CD4-positive, alpha-beta T cell (primary cell): ENCODE measurements at regions not wholly inside any gene's neighbourhood (a gene's known extent, or its start where the extent isn't known, plus 50 kb on each side); places are given as distances from the start of the nearest gene placed in this dataset.

Experiments
- ATAC-seq: fragments of 200-7000 bp; cut with Tn5 transposase; one replicate; pipeline ENCODE4 v1.10.0; 2022; ENCODE audit warnings: mild to moderate bottlenecking; ENCODE audit not compliant: poor library complexity
- CTCF ChIA-PET: fragments of 350-600 bp; sonication (Branson Sonifier 250); formaldehyde crosslinking; loops from one replicate; lab custom pipeline; 2021; ENCODE audit warnings: antibody characterized with exemption, inconsistent platforms; lab: Charles Lee
- POLR2A ChIA-PET: fragments of 350-600 bp; sonication (Branson Sonifier 250); formaldehyde crosslinking; loops from one replicate; lab custom pipeline; 2021; ENCODE audit warnings: antibody characterized with exemption, inconsistent platforms; lab: Charles Lee
- DNase-seq, 14 experiments: peaks; one replicate each; pipeline ENCODE4 v3.0.0-alpha.2; 2013 to 2020; ENCODE audit warnings: mixed read lengths in 2 of 14
- H3K27ac ChIP-seq, 2 donors: one replicate each; pipeline versions ENCODE4 v1.5.1 to v1.7.0; 2013; ENCODE audit warnings: low read length in 2 of 2, low read depth in 1 of 2, mild to moderate bottlenecking in 1 of 2
- H3K27me3 ChIP-seq, 2 experiments: 1 replicate in 1 of 2; 2 replicates in 1 of 2; pipeline versions ENCODE4 v1.6.1 to v1.7.0; 2013; ENCODE audit warnings: low read length in 2 of 2, control low read depth in 1 of 2, mild to moderate bottlenecking in 1 of 2, moderate library complexity in 1 of 2; ENCODE audit not compliant: insufficient read depth in 2 of 2, control insufficient read depth in 1 of 2
- H3K36me3 ChIP-seq: one replicate; pipeline ENCODE4 v1.6.1; 2013; ENCODE audit warnings: low read length, control low read depth; ENCODE audit not compliant: insufficient read depth
- H3K4me1 ChIP-seq: one replicate; pipeline ENCODE4 v1.6.1; 2013; ENCODE audit warnings: low read length, control low read depth; ENCODE audit not compliant: insufficient read depth
- H3K4me3 ChIP-seq: one replicate; pipeline ENCODE4 v1.5.1; 2013; ENCODE audit warnings: mild to moderate bottlenecking, low read length, moderate library complexity
- H3K9me3 ChIP-seq, 2 experiments: 1 replicate in 1 of 2; 2 replicates in 1 of 2; pipeline versions ENCODE4 v1.6.1 to v1.7.0; 2013; ENCODE audit warnings: low read length in 2 of 2, mild to moderate bottlenecking in 2 of 2, control low read depth in 1 of 2, moderate library complexity in 1 of 2; ENCODE audit not compliant: control insufficient read depth in 1 of 2, insufficient read depth in 1 of 2
- H3K27ac Mint-ChIP-seq: one replicate; pipeline ENCODE4 v1.8.0; 2020; ENCODE audit warnings: mixed read lengths
- H3K27me3 Mint-ChIP-seq: one replicate; pipeline ENCODE4 v1.8.0; 2021; ENCODE audit warnings: mixed read lengths
- H3K36me3 Mint-ChIP-seq: one replicate; pipeline ENCODE4 v1.8.0; 2021; ENCODE audit warnings: low read depth, mixed read lengths
- H3K4me1 Mint-ChIP-seq: one replicate; pipeline ENCODE4 v1.8.0; 2021; ENCODE audit warnings: low read depth, mixed read lengths
- H3K4me3 Mint-ChIP-seq: one replicate; pipeline ENCODE4 v1.8.0; 2020; ENCODE audit warnings: mild to moderate bottlenecking, mixed read lengths
- H3K9me3 Mint-ChIP-seq: one replicate; pipeline ENCODE4 v1.8.0; 2020; ENCODE audit warnings: mixed read lengths
- intact Hi-C, 2 experiments: fragments of 100-400 bp; cut with DNase I in 1 of 2; cut with micrococcal nuclease in 1 of 2; formaldehyde crosslinking; loops; one replicate each; pipeline versions ENCODE4 v1.15.1 to v1.9.0; 2023 to 2025; cut with DNase I, micrococcal nuclease
- TF ChIP-seq, protein P1 (sequence below): fragments of 200-600 bp; IDR thresholded peaks from one replicate; pipeline ENCODE4 v1.8.0; 2022; ENCODE audit warnings: antibody characterized with exemption, mild to moderate bottlenecking

DNA sequence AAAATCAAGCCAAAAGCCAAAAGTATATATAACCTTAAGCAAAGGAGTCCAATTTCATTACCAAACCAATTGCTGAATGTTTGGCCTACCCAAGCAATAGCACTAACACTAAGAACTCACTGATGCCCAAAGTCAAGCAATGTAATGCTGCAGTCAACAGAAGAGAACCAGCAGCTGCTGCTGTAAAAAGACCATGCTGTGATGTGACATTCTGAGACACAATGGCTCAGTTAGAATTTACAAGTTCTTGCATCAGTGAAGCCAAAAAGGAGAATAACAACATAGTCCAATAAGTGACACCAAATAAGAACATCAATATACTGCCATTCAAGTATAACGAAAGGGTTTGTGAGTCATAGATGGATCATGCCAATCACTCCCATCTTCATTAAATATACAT lies 514.0 kb upstream of the DIAPH2 start:
- no peaks in the 10 kb centered on the region for H3K9me3 Mint-ChIP-seq
- Histone ChIP-seq H3K4me3 (no peak overlapping the region), H3K36me3 (no peaks in the 10 kb centered on the region), H3K27me3 (no peaks in the 10 kb centered on the region), H3K4me1 (no peaks in the 10 kb centered on the region), H3K27ac (no peak overlapping the region), H3K9me3 (no peaks in the 10 kb centered on the region)
- H3K27ac Mint-ChIP-seq: no peak overlapping the region
- ChIA-PET CTCF (no interaction called here), POLR2A (no interaction called here)
- H3K4me3 Mint-ChIP-seq: no peak overlapping the region
- H3K4me1 Mint-ChIP-seq: no peaks in the 10 kb centered on the region
- intact Hi-C loops: no loop called here
- ATAC-seq (no peak), DNase-seq (no peak)
- TF ChIP-seq, protein P1, sequence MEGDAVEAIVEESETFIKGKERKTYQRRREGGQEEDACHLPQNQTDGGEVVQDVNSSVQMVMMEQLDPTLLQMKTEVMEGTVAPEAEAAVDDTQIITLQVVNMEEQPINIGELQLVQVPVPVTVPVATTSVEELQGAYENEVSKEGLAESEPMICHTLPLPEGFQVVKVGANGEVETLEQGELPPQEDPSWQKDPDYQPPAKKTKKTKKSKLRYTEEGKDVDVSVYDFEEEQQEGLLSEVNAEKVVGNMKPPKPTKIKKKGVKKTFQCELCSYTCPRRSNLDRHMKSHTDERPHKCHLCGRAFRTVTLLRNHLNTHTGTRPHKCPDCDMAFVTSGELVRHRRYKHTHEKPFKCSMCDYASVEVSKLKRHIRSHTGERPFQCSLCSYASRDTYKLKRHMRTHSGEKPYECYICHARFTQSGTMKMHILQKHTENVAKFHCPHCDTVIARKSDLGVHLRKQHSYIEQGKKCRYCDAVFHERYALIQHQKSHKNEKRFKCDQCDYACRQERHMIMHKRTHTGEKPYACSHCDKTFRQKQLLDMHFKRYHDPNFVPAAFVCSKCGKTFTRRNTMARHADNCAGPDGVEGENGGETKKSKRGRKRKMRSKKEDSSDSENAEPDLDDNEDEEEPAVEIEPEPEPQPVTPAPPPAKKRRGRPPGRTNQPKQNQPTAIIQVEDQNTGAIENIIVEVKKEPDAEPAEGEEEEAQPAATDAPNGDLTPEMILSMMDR: no peak
- no peaks in the 10 kb centered on the region for H3K36me3 Mint-ChIP-seq
- no peaks in the 10 kb centered on the region for H3K27me3 Mint-ChIP-seq

DNA sequence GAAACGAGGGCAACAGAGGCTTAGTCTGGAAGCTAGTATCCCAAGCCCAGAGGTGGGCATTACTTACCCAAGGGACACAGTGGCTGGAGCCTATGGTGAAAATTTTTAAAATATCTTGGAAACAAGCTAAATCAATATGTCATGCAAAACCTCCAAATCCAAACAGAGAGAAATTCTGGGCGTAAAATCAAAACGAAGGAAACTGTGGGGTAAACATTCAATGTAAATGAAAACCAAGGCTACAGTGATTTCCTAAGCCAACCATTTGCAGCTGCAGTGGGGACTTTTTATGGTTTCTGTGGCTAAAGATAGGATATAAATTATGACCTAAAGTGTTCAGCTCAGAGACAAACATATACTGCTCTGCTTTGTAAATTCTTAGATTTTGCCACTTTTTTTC lies 507.7 kb upstream of the DIAPH2 start:
- no peaks in the 10 kb centered on the region for H3K36me3 ChIP-seq
- no peaks in the 10 kb centered on the region for H3K9me3 Mint-ChIP-seq
- H3K27me3 ChIP-seq: no peaks in the 10 kb centered on the region
- TF ChIP-seq, protein P1: no peak
- H3K9me3 ChIP-seq: no peaks in the 10 kb centered on the region
- H3K4me1 ChIP-seq: no peaks in the 10 kb centered on the region
- intact Hi-C loops: no loop called here
- no peaks in the 10 kb centered on the region for H3K27me3 Mint-ChIP-seq
- no peak overlapping the region for H3K4me3 Mint-ChIP-seq
- H3K27ac Mint-ChIP-seq: no peak overlapping the region
- H3K36me3 Mint-ChIP-seq: no peaks in the 10 kb centered on the region
- H3K27ac ChIP-seq: no peak overlapping the region
- ChIA-PET CTCF (no interaction called here), POLR2A (no interaction called here)
- H3K4me3 ChIP-seq: no peak overlapping the region
- DNase-seq: no peak
- H3K4me1 Mint-ChIP-seq: no peaks in the 10 kb centered on the region
- ATAC-seq: no peak

DNA sequence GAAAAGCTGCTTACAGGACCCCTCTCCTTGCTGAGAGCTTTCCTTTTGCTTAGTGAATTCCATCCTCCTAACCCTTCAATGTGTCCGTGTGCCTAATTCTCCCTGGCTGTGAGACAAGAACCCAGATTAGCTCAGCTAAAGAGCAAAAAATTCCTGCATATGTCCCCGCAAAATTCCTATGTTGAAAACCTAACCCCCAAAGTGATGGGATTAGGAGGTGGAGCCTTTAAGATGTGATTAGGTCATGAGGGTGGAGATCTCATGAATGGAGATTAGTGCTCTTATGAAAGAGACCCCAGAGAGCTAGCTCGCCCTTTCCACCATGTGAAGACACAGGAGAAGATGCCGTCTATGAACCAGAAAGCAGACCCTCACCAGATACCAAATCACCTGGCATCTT lies 503.0 kb upstream of the DIAPH2 start:
- Mint-ChIP-seq H3K27ac (no peak overlapping the region), H3K9me3 (peaks cover 3% of the 10 kb centered on the region), H3K27me3 (no peaks in the 10 kb centered on the region), H3K36me3 (no peaks in the 10 kb centered on the region), H3K4me1 (no peaks in the 10 kb centered on the region), H3K4me3 (no peak overlapping the region)
- no peaks in the 10 kb centered on the region for H3K9me3 ChIP-seq
- DNase-seq (no peak), ATAC-seq (no peak)
- H3K27ac ChIP-seq: no peak overlapping the region
- no peaks in the 10 kb centered on the region for H3K27me3 ChIP-seq
- H3K4me3 ChIP-seq: no peak overlapping the region
- ChIA-PET CTCF (no interaction called here), POLR2A (no interaction called here)
- H3K4me1 ChIP-seq: no peaks in the 10 kb centered on the region
- no peaks in the 10 kb centered on the region for H3K36me3 ChIP-seq
- TF ChIP-seq, protein P1: no peak
- intact Hi-C loops: no loop called here
